Activated T-helper 17 cell treated with anti-CD3 and anti-CD28 coated beads, Interleukin-2, amount 50 U/mL, for 72 hours (primary cell): ENCODE measurements at regions not wholly inside any gene's neighbourhood (a gene's known extent, or its start where the extent isn't known, plus 50 kb on each side); places are given as distances from the start of the nearest gene placed in this dataset.
"Not testable (repeated sequence)": the region's sequence is repeated elsewhere in the genome, so short reads cannot be mapped to it uniquely, and the experiment has no call there.

Experiments used
- ATAC-seq: fragments of 150-1000 bp; cut with Tn5 transposase; replicated peaks from 2 replicates; pipeline ENCODE4 v1.10.0; 2021; ENCODE audit warnings: mild to moderate bottlenecking, moderate library complexity
- H3K27ac Mint-ChIP-seq: one replicate; pipeline ENCODE4 v1.8.0; 2022; ENCODE audit warnings: mixed read lengths
- H3K27me3 Mint-ChIP-seq: one replicate; pipeline ENCODE4 v1.8.0; 2022; ENCODE audit warnings: mixed read lengths
- H3K36me3 Mint-ChIP-seq: one replicate; pipeline ENCODE4 v1.8.0; 2022; ENCODE audit warnings: low read depth, mild to moderate bottlenecking, mixed read lengths
- H3K4me1 Mint-ChIP-seq: one replicate; pipeline ENCODE4 v1.8.0; 2022; ENCODE audit warnings: mixed read lengths
- H3K4me3 Mint-ChIP-seq: one replicate; pipeline ENCODE4 v1.8.0; 2022; ENCODE audit warnings: mild to moderate bottlenecking, mixed read lengths
- H3K9me3 Mint-ChIP-seq: one replicate; pipeline ENCODE4 v1.8.0; 2022; ENCODE audit warnings: mixed read lengths

DNA sequence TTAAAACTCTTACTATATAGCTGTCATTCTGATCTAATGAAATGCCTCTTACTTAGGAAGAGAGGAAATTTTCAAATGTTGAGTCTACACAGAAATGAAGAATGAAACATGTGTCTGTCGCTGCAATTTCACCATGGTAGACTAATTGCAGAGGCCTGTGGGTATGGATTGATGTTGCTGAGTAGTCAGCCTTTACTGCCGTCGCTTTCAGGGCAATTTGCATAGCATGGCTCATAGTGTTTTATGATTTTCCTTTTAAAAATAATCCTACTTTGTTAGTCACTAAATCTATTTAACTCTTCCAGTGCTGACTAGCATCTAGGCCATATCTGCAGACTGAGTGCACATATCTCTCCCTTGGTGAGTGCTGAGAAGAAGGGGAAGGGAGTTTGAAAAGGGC, 819.2 kb downstream of the SATB2 start:
- Mint-ChIP-seq H3K27ac (no peak overlapping the region), H3K9me3 (no peaks in the 10 kb centered on the region)

DNA sequence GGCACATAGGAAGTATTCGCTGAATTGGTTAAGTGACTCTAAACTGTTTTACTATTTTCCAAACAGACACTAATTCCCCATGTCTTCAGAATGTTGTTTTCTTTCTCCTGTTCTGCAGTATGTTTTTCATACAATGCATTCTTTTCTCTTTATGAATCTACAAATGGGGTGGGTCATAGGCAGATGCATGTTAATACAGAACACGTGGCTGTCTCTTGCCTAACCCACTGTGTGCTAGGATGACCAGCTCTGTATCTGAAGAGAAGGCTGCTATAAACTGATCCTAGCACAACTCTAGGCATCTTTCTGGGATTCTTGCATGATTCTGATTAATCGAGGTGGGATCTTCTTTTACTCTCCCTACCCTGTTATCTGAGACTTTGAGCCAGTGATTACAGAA, 826.0 kb downstream of the PLCL1 start:
- Mint-ChIP-seq H3K4me3 (no peak overlapping the region), H3K36me3 (no peaks in the 10 kb centered on the region), H3K9me3 (no peaks in the 10 kb centered on the region), H3K4me1 (no peaks in the 10 kb centered on the region), H3K27ac (no peak overlapping the region), H3K27me3 (no peaks in the 10 kb centered on the region)
- ATAC-seq, result no peak

More for the DNA sequence above, 819.2 kb downstream of the SATB2 start:
- no peak overlapping the region for H3K4me3 Mint-ChIP-seq
- no peaks in the 10 kb centered on the region for H3K36me3 Mint-ChIP-seq
- H3K4me1 Mint-ChIP-seq, result no peaks in the 10 kb centered on the region
- no peaks in the 10 kb centered on the region for H3K27me3 Mint-ChIP-seq
- ATAC-seq, result no peak

DNA sequence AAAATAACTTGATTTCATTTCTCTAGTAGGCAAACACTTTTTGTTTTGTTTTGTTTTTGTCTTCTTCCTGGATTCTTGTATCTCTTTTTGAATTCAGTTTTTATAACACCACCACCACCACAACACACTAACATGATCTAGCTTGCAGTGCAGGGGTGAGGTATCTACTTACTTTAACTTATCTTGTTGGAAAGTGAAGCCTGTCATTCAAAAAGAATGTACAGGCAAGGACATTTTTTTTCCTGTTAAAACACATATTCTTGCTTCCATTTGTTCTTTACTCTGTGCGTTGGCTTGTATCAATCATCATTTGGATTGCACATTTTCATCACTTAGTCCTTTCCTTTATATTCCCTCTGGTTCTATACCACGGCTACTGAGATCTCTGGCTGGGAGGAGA, 824.2 kb downstream of the PLCL1 start:
- Mint-ChIP-seq H3K27ac (no peak overlapping the region), H3K4me1 (no peaks in the 10 kb centered on the region), H3K27me3 (no peaks in the 10 kb centered on the region), H3K4me3 (no peak overlapping the region), H3K36me3 (no peaks in the 10 kb centered on the region), H3K9me3 (no peaks in the 10 kb centered on the region)
- ATAC-seq, result no peak

DNA sequence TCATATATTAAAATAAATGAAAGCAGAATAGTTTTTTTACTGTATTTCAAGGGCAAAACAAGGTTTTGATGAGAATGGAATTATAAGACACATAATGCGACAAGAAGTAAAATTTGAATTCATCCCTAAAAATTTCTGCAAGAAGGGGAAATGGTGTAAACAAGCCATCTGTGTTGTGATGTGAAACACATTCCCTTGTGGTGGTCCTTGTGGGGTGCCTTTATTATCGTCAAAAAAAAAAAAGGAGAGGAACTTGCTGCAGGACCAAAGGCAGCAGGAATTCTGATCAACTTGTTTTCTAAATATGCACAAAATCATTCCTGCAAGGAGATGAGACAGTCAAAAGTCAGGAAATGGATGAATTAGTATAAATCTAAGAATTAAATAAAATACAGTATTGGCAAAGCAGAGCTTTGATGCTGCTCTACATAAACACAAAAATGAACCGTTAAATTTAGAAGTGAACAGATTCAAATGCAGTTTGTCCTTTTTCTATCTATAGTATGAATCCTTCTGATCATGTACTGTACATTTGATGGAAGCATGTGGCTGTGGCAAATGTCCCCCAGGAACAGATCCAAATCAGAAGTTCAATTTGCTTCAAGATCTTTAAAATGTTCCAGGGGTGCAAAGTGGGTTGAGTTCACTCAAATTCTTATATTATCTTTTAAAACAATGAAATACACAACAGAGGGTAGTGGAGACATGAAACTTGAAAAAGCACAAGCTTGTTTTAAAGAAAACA, 818.8 kb downstream of the PLCL1 start:
- Mint-ChIP-seq H3K9me3 (no peaks in the 10 kb centered on the region), H3K4me3 (no peak overlapping the region), H3K4me1 (no peaks in the 10 kb centered on the region), H3K27me3 (no peaks in the 10 kb centered on the region), H3K36me3 (no peaks in the 10 kb centered on the region), H3K27ac (no peak overlapping the region)
- no peak for ATAC-seq

DNA sequence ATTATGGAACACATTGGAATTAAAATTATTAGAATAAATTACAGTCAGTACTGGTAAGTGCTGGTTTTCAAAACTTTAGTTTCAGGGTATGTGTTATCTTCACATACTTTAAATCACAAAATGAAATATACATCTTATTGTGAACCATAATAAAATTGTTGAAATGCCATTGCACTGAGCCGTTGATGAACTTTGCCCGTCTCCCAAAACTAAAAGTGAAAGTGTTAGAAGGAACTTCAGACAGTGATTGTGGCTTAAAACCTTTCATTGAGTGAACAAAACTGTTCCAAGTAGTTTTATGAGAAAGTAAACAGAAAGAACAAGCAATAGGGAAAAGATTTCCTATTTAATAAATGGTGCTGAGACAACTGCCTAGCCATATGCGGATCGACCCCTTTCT, 811.6 kb downstream of the PLCL1 start:
- ATAC-seq, result no peak
- H3K9me3 Mint-ChIP-seq, result no peaks in the 10 kb centered on the region
- peaks cover 4% of the 10 kb centered on the region for H3K27me3 Mint-ChIP-seq
- H3K36me3 Mint-ChIP-seq, result no peaks in the 10 kb centered on the region
- H3K27ac Mint-ChIP-seq, result no peak overlapping the region
- no peaks in the 10 kb centered on the region for H3K4me1 Mint-ChIP-seq
- no peak overlapping the region for H3K4me3 Mint-ChIP-seq

DNA sequence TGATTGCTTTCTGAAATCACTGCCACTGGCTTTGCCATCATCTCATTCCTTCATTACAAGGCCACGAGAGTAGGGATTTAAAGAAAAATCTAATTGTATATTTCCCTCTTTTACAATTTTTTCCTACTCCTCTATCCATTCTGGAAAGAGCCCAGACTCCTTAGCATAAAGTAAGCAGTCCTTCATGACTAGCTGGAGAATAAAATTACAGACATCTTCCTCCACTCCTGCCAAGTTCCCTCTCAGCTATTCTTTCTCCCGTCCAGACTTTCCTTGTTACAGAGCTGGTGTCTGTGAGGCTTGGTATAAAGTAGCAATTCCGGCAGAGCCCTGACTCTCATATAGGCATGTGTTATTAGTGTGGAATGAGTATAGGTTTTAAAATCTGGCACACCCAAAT, 806.8 kb downstream of the PLCL1 start:
- ATAC-seq, result no peak
- Mint-ChIP-seq H3K27me3 (peaks cover 4% of the 10 kb centered on the region), H3K4me3 (no peak overlapping the region), H3K9me3 (no peaks in the 10 kb centered on the region), H3K36me3 (no peaks in the 10 kb centered on the region), H3K27ac (no peak overlapping the region), H3K4me1 (no peaks in the 10 kb centered on the region)

DNA sequence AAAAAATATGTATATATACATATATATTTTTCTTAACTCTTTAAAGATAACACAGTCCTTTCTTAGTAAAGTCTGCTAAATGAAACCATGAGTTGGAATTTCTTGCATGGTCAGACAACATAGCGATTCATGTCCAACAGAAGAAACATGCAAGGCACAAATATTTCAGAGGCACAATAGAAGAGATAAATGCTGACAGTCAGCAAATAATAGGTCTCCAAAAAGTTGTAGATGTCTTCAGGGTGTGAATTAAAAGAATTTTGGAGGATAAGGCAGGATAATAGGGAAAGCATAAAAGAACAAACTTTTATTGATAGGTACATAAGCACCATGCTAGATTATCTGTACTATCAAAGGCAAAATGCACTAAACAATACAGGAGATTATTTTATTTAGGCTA, 800.2 kb downstream of the PLCL1 start:
- no peak overlapping the region for H3K27ac Mint-ChIP-seq
- H3K4me1 Mint-ChIP-seq, result no peaks in the 10 kb centered on the region
- peaks cover 3% of the 10 kb centered on the region for H3K9me3 Mint-ChIP-seq
- H3K27me3 Mint-ChIP-seq, result peaks cover 6% of the 10 kb centered on the region
- ATAC-seq, result no peak
- no peak overlapping the region for H3K4me3 Mint-ChIP-seq
- no peaks in the 10 kb centered on the region for H3K36me3 Mint-ChIP-seq

DNA sequence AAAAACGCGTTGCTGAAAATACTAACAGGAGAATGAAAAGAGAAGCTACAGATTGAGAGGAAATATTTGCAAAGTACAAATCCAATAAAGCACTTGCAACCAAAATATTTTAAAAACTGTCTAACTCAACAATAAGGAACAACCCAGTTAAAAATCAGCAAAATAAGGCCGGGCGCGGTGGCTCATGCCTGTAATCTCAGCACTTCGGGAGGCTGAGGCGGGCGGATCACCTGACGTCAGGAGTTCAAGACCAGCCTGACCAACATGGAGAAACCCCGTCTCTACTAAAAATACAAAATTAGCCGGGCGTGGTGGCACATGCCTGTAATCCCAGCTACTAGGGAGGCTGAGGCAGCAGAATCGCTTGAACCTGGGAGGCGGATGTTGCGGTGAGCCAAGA, 798.6 kb downstream of the PLCL1 start:
- not testable (repeated sequence) for H3K4me3 Mint-ChIP-seq, H3K4me1 Mint-ChIP-seq, H3K27ac Mint-ChIP-seq, ATAC-seq, H3K9me3 Mint-ChIP-seq, H3K36me3 Mint-ChIP-seq, H3K27me3 Mint-ChIP-seq

DNA sequence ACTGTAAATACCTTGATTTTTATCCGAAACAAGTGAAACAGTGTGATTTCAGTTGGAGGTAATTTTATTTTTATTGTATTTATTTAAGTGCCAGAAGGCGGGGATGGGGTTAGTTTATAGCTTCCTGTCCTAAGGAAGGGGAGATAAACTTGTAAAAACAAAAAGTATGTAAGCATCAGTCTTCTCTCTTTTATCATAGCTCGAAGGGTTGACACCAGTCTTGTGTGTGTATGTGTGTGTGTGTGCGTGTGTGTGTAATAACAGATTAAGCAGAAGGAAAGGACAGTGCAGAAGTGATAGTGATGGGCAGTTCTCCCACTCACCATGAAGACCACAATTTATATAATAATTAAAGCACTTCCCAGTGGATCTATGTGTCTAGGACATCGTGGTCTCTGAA, 793.3 kb downstream of the PLCL1 start:
- no peaks in the 10 kb centered on the region for H3K4me1 Mint-ChIP-seq
- H3K4me3 Mint-ChIP-seq, result no peak overlapping the region
- H3K9me3 Mint-ChIP-seq, result peaks cover 3% of the 10 kb centered on the region
- no peaks in the 10 kb centered on the region for H3K36me3 Mint-ChIP-seq
- H3K27ac Mint-ChIP-seq, result no peak overlapping the region
- H3K27me3 Mint-ChIP-seq, result peaks cover 17% of the 10 kb centered on the region
- no peak for ATAC-seq

DNA sequence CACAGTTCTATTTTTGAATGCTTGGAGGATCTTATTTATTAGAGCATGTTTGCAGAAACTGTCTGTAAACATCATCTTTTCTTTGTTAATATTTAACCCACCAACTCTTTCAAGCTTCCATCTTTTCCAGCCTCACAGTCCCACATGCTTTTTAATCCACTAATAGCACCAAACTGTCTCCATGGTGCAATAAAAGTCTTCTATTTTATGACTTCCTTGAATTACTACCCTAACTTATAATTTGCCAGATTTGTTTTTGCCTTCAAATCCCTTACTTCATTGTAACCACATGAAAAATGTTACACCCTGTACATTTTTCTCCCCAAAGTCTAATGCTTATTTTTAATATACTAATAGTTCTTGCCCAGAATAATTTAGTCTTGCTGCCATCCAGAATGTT, 792.6 kb downstream of the PLCL1 start:
- H3K36me3 Mint-ChIP-seq, result no peaks in the 10 kb centered on the region

DNA sequence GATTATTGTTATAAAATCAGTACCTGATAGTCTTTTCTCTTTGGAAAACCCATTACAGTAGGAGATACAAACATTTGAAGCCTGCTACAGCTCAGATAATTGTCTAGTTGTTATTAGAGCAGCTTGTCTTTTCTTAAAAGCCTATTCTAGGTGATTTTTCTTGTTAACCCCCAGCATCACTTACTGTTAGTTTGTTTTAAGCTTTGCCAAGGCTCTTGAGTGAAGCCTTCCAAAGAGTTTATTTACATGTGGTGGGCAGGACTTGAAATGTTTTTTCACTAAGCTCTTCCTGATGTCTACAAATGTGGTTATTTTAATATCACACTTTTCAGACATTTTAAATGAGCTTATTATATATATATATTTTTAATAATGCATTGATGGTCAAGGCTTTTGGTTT, 791.3 kb downstream of the PLCL1 start:
- no peaks in the 10 kb centered on the region for H3K4me1 Mint-ChIP-seq
- no peak for ATAC-seq
- peaks cover 13% of the 10 kb centered on the region for H3K27me3 Mint-ChIP-seq
- H3K27ac Mint-ChIP-seq, result no peak overlapping the region
- no peak overlapping the region for H3K4me3 Mint-ChIP-seq
- no peaks in the 10 kb centered on the region for H3K36me3 Mint-ChIP-seq
- H3K9me3 Mint-ChIP-seq, result no peaks in the 10 kb centered on the region

More for the DNA sequence above, 792.6 kb downstream of the PLCL1 start:
- Mint-ChIP-seq H3K9me3 (peaks cover 3% of the 10 kb centered on the region), H3K4me3 (no peak overlapping the region), H3K4me1 (no peaks in the 10 kb centered on the region), H3K27ac (no peak overlapping the region), H3K27me3 (peaks cover 17% of the 10 kb centered on the region)
- no peak for ATAC-seq

DNA sequence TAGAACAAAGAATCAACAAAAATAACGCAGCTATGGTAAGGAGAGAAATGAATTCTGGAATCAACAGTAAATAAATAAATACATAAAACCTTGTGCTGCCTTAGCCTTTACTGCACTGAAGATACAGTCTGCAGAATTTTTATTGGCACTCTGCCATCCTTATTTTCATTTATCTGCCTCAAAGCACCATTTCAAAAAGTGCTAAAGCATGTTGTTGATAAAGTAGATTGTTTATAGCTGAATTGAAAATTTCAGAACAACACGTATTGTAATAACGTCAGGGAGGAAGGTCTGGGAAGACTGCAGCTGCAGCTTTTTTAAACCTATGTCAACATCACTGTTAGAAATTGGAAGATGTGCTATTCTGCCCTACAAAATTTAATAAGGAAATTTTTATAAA, 787.2 kb downstream of the PLCL1 start:
- Mint-ChIP-seq H3K9me3 (no peaks in the 10 kb centered on the region), H3K4me1 (no peaks in the 10 kb centered on the region), H3K36me3 (no peaks in the 10 kb centered on the region), H3K4me3 (no peak overlapping the region), H3K27me3 (peaks cover 2% of the 10 kb centered on the region), H3K27ac (no peak overlapping the region)
- ATAC-seq, result no peak

DNA sequence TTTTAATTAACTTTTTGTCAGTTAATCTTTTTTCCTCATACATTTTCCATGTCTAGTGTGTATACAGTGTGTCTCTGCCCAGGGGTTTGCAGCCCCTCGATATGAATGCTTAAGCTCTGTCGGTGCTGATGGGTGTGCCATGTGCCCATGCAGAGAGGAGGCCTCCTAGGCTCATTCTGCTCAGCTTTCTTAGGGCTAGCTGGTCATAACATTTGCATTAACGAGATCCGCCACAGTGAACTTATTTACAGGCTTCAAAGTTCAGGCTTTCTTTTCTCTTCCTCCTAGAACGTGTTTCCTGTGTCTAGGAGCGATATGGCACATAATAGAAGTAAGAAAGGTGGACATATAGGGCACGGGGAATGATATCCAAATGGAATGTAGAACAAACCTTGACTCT, 783.3 kb downstream of the PLCL1 start:
- H3K9me3 Mint-ChIP-seq, result no peaks in the 10 kb centered on the region
- H3K36me3 Mint-ChIP-seq, result no peaks in the 10 kb centered on the region
- no peaks in the 10 kb centered on the region for H3K27me3 Mint-ChIP-seq
- ATAC-seq, result no peak
- H3K4me3 Mint-ChIP-seq, result no peak overlapping the region
- no peak overlapping the region for H3K27ac Mint-ChIP-seq
- H3K4me1 Mint-ChIP-seq, result no peaks in the 10 kb centered on the region

DNA sequence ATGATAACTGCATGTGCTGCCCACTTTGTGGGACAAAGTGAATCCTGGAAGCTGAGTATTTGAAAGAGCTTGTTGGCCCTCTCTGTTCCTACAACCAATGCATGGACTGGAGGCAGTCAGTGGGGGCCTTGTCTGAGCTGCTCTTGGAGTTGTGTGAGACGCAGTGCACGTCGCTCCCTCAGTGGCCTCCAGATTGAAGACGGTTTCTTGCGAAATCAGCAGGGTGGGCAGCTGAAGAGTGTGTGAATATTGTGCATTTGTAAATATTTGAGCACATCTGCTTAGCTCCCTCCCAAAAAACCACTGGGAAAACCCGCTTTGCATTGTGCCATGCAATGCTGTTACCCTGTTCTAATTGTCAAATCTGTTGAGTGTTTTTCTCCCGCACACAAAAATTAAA, 782.8 kb downstream of the PLCL1 start:
- Mint-ChIP-seq H3K27ac (no peak overlapping the region), H3K9me3 (no peaks in the 10 kb centered on the region)
- ATAC-seq, result no peak

DNA sequence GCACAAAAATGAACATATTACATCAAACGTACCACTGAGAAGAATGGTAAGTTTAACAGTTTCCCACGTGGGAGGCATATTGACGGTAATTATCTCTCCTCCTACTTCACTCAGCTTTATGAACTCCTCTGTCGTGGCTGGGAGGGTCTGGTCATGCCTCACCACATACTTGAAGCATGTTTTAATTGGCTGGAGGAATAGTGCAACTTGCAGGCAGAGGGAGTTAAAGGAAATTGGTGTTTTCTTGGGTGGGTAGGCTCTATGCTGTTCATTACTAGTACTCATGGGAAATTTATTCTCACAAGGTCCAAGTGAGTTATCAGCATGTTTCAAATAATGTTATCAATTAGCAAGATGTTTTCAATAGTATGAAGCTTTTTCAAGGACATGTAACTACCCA, 767.0 kb downstream of the PLCL1 start:
- H3K4me3 Mint-ChIP-seq, result no peak overlapping the region
- no peaks in the 10 kb centered on the region for H3K9me3 Mint-ChIP-seq
- ATAC-seq, result no peak
- peaks cover 4% of the 10 kb centered on the region for H3K27me3 Mint-ChIP-seq
- H3K4me1 Mint-ChIP-seq, result peaks cover 5% of the 10 kb centered on the region
- H3K36me3 Mint-ChIP-seq, result no peaks in the 10 kb centered on the region
- H3K27ac Mint-ChIP-seq, result no peak overlapping the region

More for the DNA sequence above, 782.8 kb downstream of the PLCL1 start:
- Mint-ChIP-seq H3K4me1 (no peaks in the 10 kb centered on the region), H3K36me3 (no peaks in the 10 kb centered on the region), H3K27me3 (no peaks in the 10 kb centered on the region), H3K4me3 (no peak overlapping the region)

DNA sequence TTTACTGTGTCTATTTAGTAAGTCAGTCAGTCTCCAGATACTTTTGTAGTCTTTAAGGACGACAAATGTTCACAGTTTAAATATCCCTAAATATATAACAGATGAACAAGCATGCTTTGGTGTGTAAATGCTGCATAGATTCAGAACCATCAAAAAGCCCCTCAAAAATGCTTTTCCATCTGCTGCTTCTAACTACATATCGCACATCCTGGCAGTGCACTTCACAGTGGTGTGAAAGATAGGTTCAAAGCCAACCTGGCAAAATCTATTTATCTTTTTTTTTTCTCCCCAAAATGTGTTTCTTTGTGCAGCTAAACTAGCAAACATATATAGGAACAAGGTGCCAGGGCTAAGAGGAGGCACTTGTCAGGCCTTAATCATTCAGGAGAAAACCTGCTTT, 753.8 kb downstream of the PLCL1 start:
- Mint-ChIP-seq H3K27me3 (no peaks in the 10 kb centered on the region), H3K4me3 (no peak overlapping the region), H3K36me3 (no peaks in the 10 kb centered on the region), H3K4me1 (no peaks in the 10 kb centered on the region), H3K9me3 (peaks cover 11% of the 10 kb centered on the region), H3K27ac (no peak overlapping the region)
- no peak for ATAC-seq
